Mesendoderm (in vitro differentiated cells): ENCODE measurements at regions not wholly inside any gene's neighbourhood (a gene's known extent, or its start where the extent isn't known, plus 50 kb on each side); places are given as distances from the start of the nearest gene placed in this dataset.
"Not testable (repeated sequence)": the region's sequence is repeated elsewhere in the genome, so short reads cannot be mapped to it uniquely, and the experiment has no call there.

ENCODE experiments used
- DNase-seq: peaks from one replicate; pipeline ENCODE4 v3.0.0; 2013
- H2AK5ac ChIP-seq: 2 replicates; pipeline ENCODE4 v1.6.1; 2013; ENCODE audit warnings: low read length, inconsistent platforms
- H2BK120ac ChIP-seq: 2 replicates; pipeline ENCODE4 v1.6.1; 2013; ENCODE audit warnings: low read depth, mild to moderate bottlenecking, low read length, moderate library complexity, mixed read lengths
- H2BK15ac ChIP-seq: replicated peaks from 2 replicates; pipeline ENCODE4 v1.6.1; 2013; ENCODE audit warnings: low read depth, mild to moderate bottlenecking, moderate library complexity
- H2BK5ac ChIP-seq: 2 replicates; pipeline ENCODE4 v1.6.1; 2013; ENCODE audit warnings: low read length, inconsistent platforms
- H3K18ac ChIP-seq: 2 replicates; pipeline ENCODE4 v1.6.1; 2013; ENCODE audit warnings: mild to moderate bottlenecking, low read length, mixed read lengths
- H3K23ac ChIP-seq: one replicate; pipeline ENCODE4 v1.6.1; 2013; ENCODE audit warnings: low read length
- H3K27ac ChIP-seq: 2 replicates; pipeline ENCODE4 v1.5.1; 2013; ENCODE audit warnings: low read depth, mild to moderate bottlenecking, inconsistent platforms, low read length, moderate library complexity
- H3K27me3 ChIP-seq: 2 replicates; pipeline ENCODE4 v1.6.1; 2013; ENCODE audit warnings: low read length, control low read depth, mild to moderate bottlenecking, inconsistent platforms; ENCODE audit not compliant: insufficient read depth, poor library complexity
- H3K36me3 ChIP-seq: 2 replicates; pipeline ENCODE4 v1.6.1; 2013; ENCODE audit warnings: low read length, inconsistent platforms; ENCODE audit not compliant: control insufficient read depth, insufficient read depth
- H3K4ac ChIP-seq: one replicate; pipeline ENCODE4 v1.6.1; 2013; ENCODE audit warnings: low read depth, mild to moderate bottlenecking, low read length, moderate library complexity
- H3K4me1 ChIP-seq: 2 replicates; pipeline ENCODE4 v1.6.1; 2013; ENCODE audit warnings: low read depth, low read length, inconsistent platforms; ENCODE audit not compliant: control insufficient read depth
- H3K4me2 ChIP-seq: 2 replicates; pipeline ENCODE4 v1.6.1; 2013; ENCODE audit warnings: low read length
- H3K4me3 ChIP-seq: 2 replicates; pipeline ENCODE4 v1.5.1; 2013; ENCODE audit warnings: mild to moderate bottlenecking, low read length
- H3K56ac ChIP-seq: one replicate; pipeline ENCODE4 v1.6.1; 2013; ENCODE audit warnings: low read length
- H3K79me1 ChIP-seq: 2 replicates; pipeline ENCODE4 v1.6.1; 2013; ENCODE audit warnings: low read length, inconsistent platforms
- H3K79me2 ChIP-seq: 2 replicates; pipeline ENCODE4 v1.6.1; 2013; ENCODE audit warnings: mild to moderate bottlenecking, low read length; ENCODE audit not compliant: control insufficient read depth, insufficient read depth
- H3K9ac ChIP-seq: 2 replicates; pipeline ENCODE4 v1.6.1; 2013; ENCODE audit warnings: low read length, inconsistent platforms
- H4K5ac ChIP-seq: one replicate; pipeline ENCODE4 v1.6.1; 2013; ENCODE audit warnings: low read length
- H4K8ac ChIP-seq: one replicate; pipeline ENCODE4 v1.6.1; 2013; ENCODE audit warnings: low read depth, mild to moderate bottlenecking, control low read depth, low read length, moderate library complexity
- WGBS: extraction: QIAGEN DNeasy Blood & Tissue Kit; methylation state at CpG from one replicate; pipeline ENCODE4 v1.1.7; 2013; ENCODE audit warnings: low lambda C conversion rate, missing lambda C conversion rate; ENCODE audit not compliant: insufficient coverage; ENCODE audit errors: extremely low coverage; 5-methylcytosine and 5-hydroxymethylcytosine counted together

DNA sequence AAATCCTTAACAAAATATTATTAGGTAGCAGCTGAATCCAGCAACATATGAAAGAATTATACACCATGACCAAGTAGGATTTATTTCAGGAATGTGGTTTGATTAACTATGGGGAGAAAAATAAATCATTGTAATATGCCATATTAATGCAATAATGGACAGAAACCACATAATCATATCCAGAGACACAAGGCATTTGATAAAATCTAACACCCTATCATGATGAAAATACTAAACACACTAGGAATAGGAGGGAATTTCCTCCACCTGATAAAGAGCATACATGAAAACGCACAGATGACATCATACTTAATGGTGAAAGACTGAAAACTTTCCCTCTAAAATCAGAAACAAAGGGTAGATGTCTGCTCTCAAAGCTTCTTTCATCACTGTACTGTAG is 238.9 kb downstream of the PHLDA1 start:
- H2BK5ac ChIP-seq: no peak overlapping the region
- no peak overlapping the region for H4K5ac ChIP-seq
- no peak overlapping the region for H3K4ac ChIP-seq
- no CpG with 5 or more reads among the region's 1 CpG for WGBS
- H2BK120ac ChIP-seq: no peak overlapping the region
- no peak for DNase-seq
- H3K18ac ChIP-seq: no peak overlapping the region
- no peaks in the 10 kb centered on the region for H3K79me1 ChIP-seq
- no peak overlapping the region for H3K4me2 ChIP-seq
- H2AK5ac ChIP-seq: no peak overlapping the region
- H3K23ac ChIP-seq: no peak overlapping the region
- H3K4me1 ChIP-seq: no peaks in the 10 kb centered on the region
- no peak overlapping the region for H2BK15ac ChIP-seq
- H3K9ac ChIP-seq: no peak overlapping the region
- no peak overlapping the region for H3K56ac ChIP-seq
- H3K27ac ChIP-seq: no peak overlapping the region
- H4K8ac ChIP-seq: no peak overlapping the region
- no peaks in the 10 kb centered on the region for H3K79me2 ChIP-seq
- no peaks in the 10 kb centered on the region for H3K27me3 ChIP-seq
- no peaks in the 10 kb centered on the region for H3K36me3 ChIP-seq
- H3K4me3 ChIP-seq: no peak overlapping the region

GRCh38 chr12:75790219-75790618 is 241.4 kb downstream of the PHLDA1 start:
- Histone ChIP-seq H4K8ac (no peak overlapping the region), H3K79me1 (no peaks in the 10 kb centered on the region)
- DNase-seq: no peak

DNA sequence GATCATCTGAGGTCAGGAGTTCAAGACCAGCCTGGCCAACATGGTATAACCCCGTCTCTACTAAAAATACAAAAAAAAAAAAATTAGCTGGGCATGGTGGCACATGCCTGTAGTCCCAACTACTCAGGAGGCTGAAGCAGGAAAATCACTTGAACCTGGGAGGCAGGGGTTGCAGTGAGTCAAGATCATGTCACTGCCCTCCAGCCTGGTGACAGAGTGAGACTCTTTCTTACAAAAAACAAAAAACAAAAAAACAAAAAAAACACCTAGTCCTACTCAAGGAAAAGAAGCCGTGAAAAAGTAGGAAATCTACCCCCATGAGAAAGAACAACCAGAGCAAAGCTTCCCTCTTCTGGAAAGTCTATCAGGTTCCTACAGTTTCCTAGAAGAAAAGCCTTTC is 244.4 kb downstream of the PHLDA1 start:
- not testable (repeated sequence) for H3K79me2 ChIP-seq, H3K4me1 ChIP-seq, H3K18ac ChIP-seq, H3K4me2 ChIP-seq, H3K9ac ChIP-seq, H3K4me3 ChIP-seq, H4K8ac ChIP-seq, H3K27me3 ChIP-seq, H2BK120ac ChIP-seq, H3K27ac ChIP-seq, H3K4ac ChIP-seq, H3K23ac ChIP-seq, H3K79me1 ChIP-seq, H3K36me3 ChIP-seq, H4K5ac ChIP-seq, H2BK15ac ChIP-seq, H2AK5ac ChIP-seq, DNase-seq, H3K56ac ChIP-seq, H2BK5ac ChIP-seq
- WGBS: no CpG with 5 or more reads among the region's 2 CpGs

More at GRCh38 chr12:75790219-75790618, 241.4 kb downstream of the PHLDA1 start:
- Histone ChIP-seq H2BK5ac (no peak overlapping the region), H3K4me1 (no peaks in the 10 kb centered on the region), H3K79me2 (no peaks in the 10 kb centered on the region), H3K36me3 (no peaks in the 10 kb centered on the region), H3K27me3 (no peaks in the 10 kb centered on the region), H3K4me2 (no peak overlapping the region), H2AK5ac (no peak overlapping the region), H3K56ac (no peak overlapping the region), H2BK120ac (no peak overlapping the region), H3K18ac (no peak overlapping the region), H3K23ac (no peak overlapping the region), H3K4me3 (no peak overlapping the region), H2BK15ac (no peak overlapping the region), H3K27ac (no peak overlapping the region), H3K4ac (no peak overlapping the region), H3K9ac (no peak overlapping the region), H4K5ac (no peak overlapping the region)

DNA sequence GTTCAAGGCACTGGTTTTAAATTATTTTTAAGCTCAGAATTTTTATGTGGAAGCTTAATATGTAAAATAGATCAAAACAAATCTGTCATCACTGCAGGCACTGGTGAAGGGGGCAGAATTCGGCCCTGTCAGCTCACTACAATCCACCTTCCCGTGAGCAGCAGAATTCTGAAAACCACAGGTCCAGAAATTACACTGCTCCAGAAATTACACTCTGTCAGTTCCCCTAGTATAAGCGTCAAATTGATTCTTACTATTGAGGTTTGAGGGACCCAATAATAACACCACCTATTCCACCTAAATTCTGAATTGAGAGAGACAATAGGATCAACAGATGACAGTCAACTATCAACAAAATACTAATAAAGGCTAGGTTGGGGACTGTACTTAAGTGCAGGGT is 245.5 kb downstream of the PHLDA1 start:
- Histone ChIP-seq H3K36me3 (no peaks in the 10 kb centered on the region), H3K4me2 (no peak overlapping the region), H3K56ac (no peak overlapping the region)

DNA sequence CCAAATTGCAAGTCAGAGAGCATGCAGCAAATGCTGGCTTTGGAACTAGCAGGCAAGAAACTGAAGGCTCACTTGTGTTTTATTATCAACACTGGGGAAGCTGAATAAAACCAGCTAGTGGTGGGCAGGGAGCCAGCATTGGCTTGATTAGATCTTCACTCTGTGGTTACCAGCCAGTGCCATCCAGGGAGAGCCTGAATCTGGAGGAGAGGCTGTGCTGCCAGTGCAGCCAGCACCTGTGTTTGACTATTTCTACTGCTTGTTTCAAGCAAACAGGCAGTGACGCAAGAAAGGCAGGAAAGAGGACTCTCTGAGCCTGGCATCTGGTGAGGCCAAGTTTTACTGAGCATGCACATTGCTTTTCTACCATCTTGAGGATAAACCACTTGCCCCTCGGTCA is 247.0 kb downstream of the PHLDA1 start:
- H3K4me2 ChIP-seq: no peak overlapping the region
- no CpG with 5 or more reads among the region's 2 CpGs for WGBS
- H3K4me1 ChIP-seq: peaks cover 5% of the 10 kb centered on the region
- H4K8ac ChIP-seq: no peak overlapping the region
- no peak overlapping the region for H3K18ac ChIP-seq
- no peaks in the 10 kb centered on the region for H3K79me1 ChIP-seq
- no peak overlapping the region for H3K56ac ChIP-seq
- no peak overlapping the region for H3K4me3 ChIP-seq
- H3K36me3 ChIP-seq: no peaks in the 10 kb centered on the region
- H3K23ac ChIP-seq: no peak overlapping the region
- no peaks in the 10 kb centered on the region for H3K79me2 ChIP-seq
- no peak overlapping the region for H2AK5ac ChIP-seq
- H2BK120ac ChIP-seq: no peak overlapping the region
- no peak overlapping the region for H3K9ac ChIP-seq
- H3K27ac ChIP-seq: no peak overlapping the region
- H3K4ac ChIP-seq: no peak overlapping the region
- H2BK5ac ChIP-seq: no peak overlapping the region
- no peak overlapping the region for H4K5ac ChIP-seq
- no peak overlapping the region for H2BK15ac ChIP-seq
- no peak for DNase-seq
- H3K27me3 ChIP-seq: no peaks in the 10 kb centered on the region

More for the DNA sequence above, 245.5 kb downstream of the PHLDA1 start:
- H4K8ac ChIP-seq: no peak overlapping the region
- H3K23ac ChIP-seq: no peak overlapping the region
- no peak for DNase-seq
- no peak overlapping the region for H4K5ac ChIP-seq
- H3K4me1 ChIP-seq: no peaks in the 10 kb centered on the region
- no peak overlapping the region for H3K4ac ChIP-seq
- H3K18ac ChIP-seq: no peak overlapping the region
- peak overlapping the region; percentile 64 for H2BK15ac ChIP-seq
- no peak overlapping the region for H3K27ac ChIP-seq
- H2BK5ac ChIP-seq: no peak overlapping the region
- no peaks in the 10 kb centered on the region for H3K79me2 ChIP-seq
- no peak overlapping the region for H3K4me3 ChIP-seq
- H2BK120ac ChIP-seq: no peak overlapping the region
- H3K9ac ChIP-seq: no peak overlapping the region
- WGBS: no CpG with 5 or more reads among the region's 3 CpGs
- H2AK5ac ChIP-seq: no peak overlapping the region
- no peaks in the 10 kb centered on the region for H3K79me1 ChIP-seq
- no peaks in the 10 kb centered on the region for H3K27me3 ChIP-seq

DNA sequence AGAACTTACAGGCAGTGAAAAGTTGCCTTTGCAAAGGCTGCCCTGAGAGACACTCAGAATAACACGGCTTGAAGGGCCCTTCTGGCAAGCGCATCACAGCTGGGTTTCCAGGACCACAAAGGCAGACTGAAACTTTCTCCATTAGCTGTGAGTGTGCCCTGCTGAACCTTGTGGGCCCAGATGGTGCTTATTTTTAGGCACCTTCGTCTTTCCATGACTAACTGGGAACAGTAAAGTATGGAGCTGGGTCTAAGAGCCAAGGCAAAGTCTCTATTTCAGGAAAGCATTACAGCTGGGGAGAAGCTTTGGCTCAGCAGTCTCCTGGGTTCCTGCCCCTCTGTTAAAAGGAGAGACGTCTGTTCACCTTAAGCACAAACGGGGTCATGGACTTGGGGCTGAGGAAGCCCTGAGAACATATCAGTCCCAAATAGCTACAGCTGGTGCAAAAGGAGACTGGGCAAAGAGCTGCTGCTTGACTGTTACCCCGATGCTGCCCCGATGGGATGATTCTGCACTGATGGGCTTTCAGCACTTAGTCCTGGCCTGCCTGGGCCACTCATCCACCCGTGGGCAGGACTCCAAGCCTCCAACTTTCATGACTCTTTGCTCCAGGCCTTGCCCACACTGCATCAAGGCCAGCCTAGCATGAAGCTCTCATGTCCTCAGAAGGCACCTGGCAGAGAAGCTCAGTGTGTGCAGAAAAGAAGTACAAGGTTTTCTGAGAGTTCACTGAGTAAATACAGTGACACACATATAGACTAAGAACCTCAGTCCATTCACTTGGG is 248.3 kb downstream of the PHLDA1 start:
- H2AK5ac ChIP-seq: no peak overlapping the region
- no peak overlapping the region for H3K4me3 ChIP-seq
- no peak overlapping the region for H4K8ac ChIP-seq
- no peaks in the 10 kb centered on the region for H3K79me2 ChIP-seq
- DNase-seq: no peak
- H4K5ac ChIP-seq: no peak overlapping the region
- no peaks in the 10 kb centered on the region for H3K27me3 ChIP-seq
- no CpG with 5 or more reads among the region's 8 CpGs for WGBS
- H3K4me1 ChIP-seq: peaks cover 6% of the 10 kb centered on the region
- H2BK120ac ChIP-seq: no peak overlapping the region
- no peak overlapping the region for H3K56ac ChIP-seq
- H3K4me2 ChIP-seq: no peak overlapping the region
- no peak overlapping the region for H2BK15ac ChIP-seq
- no peaks in the 10 kb centered on the region for H3K36me3 ChIP-seq
- no peak overlapping the region for H3K23ac ChIP-seq
- H3K79me1 ChIP-seq: no peaks in the 10 kb centered on the region
- no peak overlapping the region for H3K18ac ChIP-seq
- H2BK5ac ChIP-seq: no peak overlapping the region
- H3K9ac ChIP-seq: no peak overlapping the region
- H3K4ac ChIP-seq: no peak overlapping the region
- H3K27ac ChIP-seq: no peak overlapping the region
